HEK293 (cell line): ENCODE measurements at regions not wholly inside any gene's neighbourhood (a gene's known extent, or its start where the extent isn't known, plus 50 kb on each side); places are given as distances from the start of the nearest gene placed in this dataset.

Experiments used
- MYNN ChIP-seq: fragments of 450-650 bp; formaldehyde crosslinking; IDR thresholded peaks from 2 replicates; pipeline ENCODE4 v1.5.1; 2016; ENCODE audit warnings: missing biosample characterization, missing genetic modification characterization, borderline replicate concordance
- SP3 ChIP-seq: fragments of 450-650 bp; formaldehyde crosslinking; IDR thresholded peaks from 2 replicates; pipeline ENCODE4 v1.5.1; 2016; ENCODE audit warnings: missing biosample characterization, missing genetic modification characterization
- YY1 ChIP-seq: fragments of 450-650 bp; formaldehyde crosslinking; IDR thresholded peaks from 2 replicates; pipeline ENCODE4 v1.5.1; 2018; ENCODE audit warnings: missing biosample characterization, missing genetic modification characterization
- ZBTB1 ChIP-seq: fragments of 450-650 bp; formaldehyde crosslinking; IDR thresholded peaks from 2 replicates; pipeline ENCODE4 v1.5.1; 2016; ENCODE audit warnings: missing biosample characterization, missing genetic modification characterization
- ZBTB8A ChIP-seq: fragments of 450-650 bp; formaldehyde crosslinking; IDR thresholded peaks from 2 replicates; pipeline ENCODE4 v1.5.1; 2016; ENCODE audit warnings: missing biosample characterization, missing genetic modification characterization
- ZNF658 ChIP-seq: fragments of 450-650 bp; formaldehyde crosslinking; IDR thresholded peaks from 2 replicates; pipeline ENCODE4; 2016; ENCODE audit warnings: missing biosample characterization, missing genetic modification characterization
- ZNF76 ChIP-seq: fragments of 450-650 bp; formaldehyde crosslinking; IDR thresholded peaks from 2 replicates; pipeline ENCODE4; 2016; ENCODE audit warnings: low read depth, missing biosample characterization, missing genetic modification characterization, borderline replicate concordance
- ZNF777 ChIP-seq: fragments of 450-650 bp; formaldehyde crosslinking; IDR thresholded peaks from 2 replicates; pipeline ENCODE4 v1.5.1; 2017; ENCODE audit warnings: missing biosample characterization, missing genetic modification characterization, borderline replicate concordance
- ZNF792 ChIP-seq: fragments of 450-650 bp; formaldehyde crosslinking; IDR thresholded peaks from 2 replicates; pipeline ENCODE4 v1.5.1; 2016; ENCODE audit warnings: missing biosample characterization, missing genetic modification characterization

- TF ChIP-seq YY1, result no peak
- TF ChIP-seq ZNF792 (tag by site-specific recombination), result no peak
- no peak for TF ChIP-seq ZBTB1
- TF ChIP-seq ZNF658 (tag by site-specific recombination), result no peak
- no peak for TF ChIP-seq ZNF76 (tag by site-specific recombination)
- TF ChIP-seq ZBTB8A (tag by site-specific recombination), result no peak
- no peak for TF ChIP-seq SP3 (tag by site-specific recombination)
- no peak for TF ChIP-seq MYNN
- no peak for TF ChIP-seq ZNF777 (tag by site-specific recombination)
Observed at GRCh38 chr7:106180721-106181120, 68.6 kb upstream of the SYPL1 start.
